NCI-H128 (cell line): ENCODE measurements at regions not wholly inside any gene's neighbourhood (a gene's known extent, or its start where the extent isn't known, plus 50 kb on each side); places are given as distances from the start of the nearest gene placed in this dataset.

Experiments
- DNase-seq: peaks from one replicate; lab custom pipeline; 2025; ENCODE audit not compliant: unreplicated experiment; lab: John Stamatoyannopoulos, UW

- no peak for DNase-seq
Measured at GRCh38 chr3:72102112-72102616, 317.2 kb upstream of the PROK2 start.

GRCh38 chr3:72101494-72101893, 316.5 kb upstream of the PROK2 start:
- no peak for DNase-seq

GRCh38 chr3:72100601-72101187, 315.7 kb upstream of the PROK2 start:
- peak; percentile 74 for DNase-seq

GRCh38 chr3:72100080-72100511, 315.1 kb upstream of the PROK2 start:
- peak; percentile 16 for DNase-seq

GRCh38 chr3:72099326-72100079, 314.6 kb upstream of the PROK2 start:
- DNase-seq = no peak

GRCh38 chr3:72097053-72097452, 312.1 kb upstream of the PROK2 start:
- no peak for DNase-seq

- DNase-seq = no peak
Measured at GRCh38 chr3:72095521-72095920, 310.6 kb upstream of the PROK2 start.

- DNase-seq = no peak
Measured at GRCh38 chr3:72093992-72094334, 309.0 kb upstream of the PROK2 start.

- no peak for DNase-seq
Measured at GRCh38 chr3:72093270-72093991, 308.5 kb upstream of the PROK2 start.

GRCh38 chr3:72092778-72093177, 307.8 kb upstream of the PROK2 start:
- no peak for DNase-seq

- no peak for DNase-seq
Measured at GRCh38 chr3:72088486-72089025, 303.6 kb upstream of the PROK2 start.

GRCh38 chr3:72087420-72087819, 302.5 kb upstream of the PROK2 start:
- no peak for DNase-seq

- no peak for DNase-seq
Measured at GRCh38 chr3:72086743-72087087, 301.8 kb upstream of the PROK2 start.

GRCh38 chr3:72086042-72086742, 301.2 kb upstream of the PROK2 start:
- no peak for DNase-seq

GRCh38 chr3:72085036-72085435, 300.1 kb upstream of the PROK2 start:
- no peak for DNase-seq

- DNase-seq = no peak
Measured at GRCh38 chr3:72082776-72083462, 298.0 kb upstream of the PROK2 start.

GRCh38 chr3:72082186-72082715, 297.3 kb upstream of the PROK2 start:
- no peak for DNase-seq

- no peak for DNase-seq
Measured at GRCh38 chr3:72081471-72082185, 296.7 kb upstream of the PROK2 start.

- no peak for DNase-seq
Measured at GRCh38 chr3:72080800-72081199, 295.9 kb upstream of the PROK2 start.

GRCh38 chr3:72080095-72080494, 295.1 kb upstream of the PROK2 start:
- DNase-seq = no peak
